ENCODE measurements at regions not wholly inside any gene's neighbourhood (a gene's known extent, or its start where the extent isn't known, plus 50 kb on each side); places are given as distances from the start of the nearest gene placed in this dataset.
"Not testable (repeated sequence)": the region's sequence is repeated elsewhere in the genome, so short reads cannot be mapped to it uniquely, and the experiment has no call there.

GRCh38 chr11:13135385-13136271 lies 126.5 kb downstream of the RASSF10 start:
- DNase-seq (ENCODE audit: low spot score): peak; percentile 93

DNA sequence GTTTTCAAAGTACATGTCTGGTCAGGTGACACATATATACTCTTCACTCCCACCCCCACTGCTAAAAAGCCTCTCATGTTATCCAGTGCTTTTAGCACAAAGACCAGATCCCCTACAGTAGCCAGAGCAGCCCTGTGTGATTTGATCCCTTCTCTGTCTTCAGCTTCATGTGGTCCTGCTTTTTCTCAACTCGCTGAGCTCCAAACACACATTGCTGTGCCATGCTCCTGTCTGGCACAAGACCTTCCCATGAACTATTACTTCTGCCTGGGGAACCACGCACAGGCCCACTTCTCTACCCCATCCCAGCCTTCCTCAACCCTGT lies 127.1 kb downstream of the RASSF10 start:
- no peak for DNase-seq (ENCODE audit: low spot score)

GRCh38 chr11:13137844-13138301 lies 128.8 kb downstream of the RASSF10 start:
- no peak for DNase-seq (ENCODE audit: low spot score)

DNA sequence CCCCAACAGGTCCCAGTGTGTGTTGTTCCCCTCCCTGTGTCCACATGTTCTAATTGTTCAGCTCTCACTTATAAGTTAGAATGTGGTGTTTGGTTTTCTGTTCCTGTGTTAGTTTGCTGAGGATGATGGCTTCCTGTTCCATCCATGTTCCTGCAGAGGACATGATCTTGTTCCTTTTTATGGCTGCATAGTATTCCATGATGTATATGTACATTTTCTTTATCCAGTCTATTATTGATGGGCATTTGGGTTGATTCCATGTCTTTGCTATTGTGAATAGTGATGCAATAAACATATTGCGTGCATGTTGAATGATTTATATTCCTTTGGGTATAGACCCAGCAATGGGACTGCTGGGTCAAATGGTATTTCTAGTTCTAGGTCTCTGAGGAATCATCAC lies 130.0 kb downstream of the RASSF10 start:
- DNase-seq (ENCODE audit: low spot score): not testable (repeated sequence)

GRCh38 chr11:13140028-13140870 lies 131.1 kb downstream of the RASSF10 start:
- no peak for DNase-seq (ENCODE audit: low spot score)

DNA sequence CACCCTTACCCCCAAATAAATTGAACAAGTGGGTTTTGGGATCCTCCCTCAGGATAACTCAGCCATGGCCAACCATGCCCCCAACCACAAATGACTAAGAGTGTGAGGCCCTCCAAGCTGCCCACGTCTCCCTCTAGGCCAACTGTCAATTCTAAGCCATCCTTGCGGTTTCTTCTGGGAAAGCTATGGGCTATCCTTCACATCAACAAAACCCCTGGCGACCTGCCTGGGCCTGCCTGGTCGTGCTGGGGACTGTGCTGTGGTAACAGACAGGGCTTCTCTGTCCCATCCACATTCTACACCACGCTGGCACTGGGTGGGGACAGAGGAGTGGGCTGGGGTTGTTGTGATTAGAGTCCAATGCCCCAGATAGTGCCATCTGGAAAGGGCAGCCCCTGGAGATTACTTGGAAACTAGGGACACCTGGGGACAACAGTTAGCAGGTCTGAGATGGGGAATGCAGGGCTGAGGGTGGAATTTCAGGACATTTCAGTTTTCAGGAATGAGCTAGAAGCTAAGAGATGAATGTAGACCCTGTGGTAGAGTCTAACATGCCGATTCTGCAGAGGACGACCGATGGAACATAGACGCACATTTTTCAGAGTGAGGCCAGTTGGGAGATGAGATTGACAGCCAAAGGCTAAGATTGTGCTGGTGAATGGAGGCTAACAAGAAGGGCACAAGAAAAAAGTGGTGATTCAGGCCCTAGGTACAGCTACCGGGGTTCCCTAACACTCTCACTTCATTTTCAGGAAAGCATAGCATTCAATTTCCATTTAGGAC lies 131.9 kb downstream of the RASSF10 start:
- DNase-seq (ENCODE audit: low spot score): no peak

- DNase-seq (ENCODE audit: low spot score): no peak
These were observed 132.9 kb downstream of the RASSF10 start for GRCh38 chr11:13141731-13142709.

DNA sequence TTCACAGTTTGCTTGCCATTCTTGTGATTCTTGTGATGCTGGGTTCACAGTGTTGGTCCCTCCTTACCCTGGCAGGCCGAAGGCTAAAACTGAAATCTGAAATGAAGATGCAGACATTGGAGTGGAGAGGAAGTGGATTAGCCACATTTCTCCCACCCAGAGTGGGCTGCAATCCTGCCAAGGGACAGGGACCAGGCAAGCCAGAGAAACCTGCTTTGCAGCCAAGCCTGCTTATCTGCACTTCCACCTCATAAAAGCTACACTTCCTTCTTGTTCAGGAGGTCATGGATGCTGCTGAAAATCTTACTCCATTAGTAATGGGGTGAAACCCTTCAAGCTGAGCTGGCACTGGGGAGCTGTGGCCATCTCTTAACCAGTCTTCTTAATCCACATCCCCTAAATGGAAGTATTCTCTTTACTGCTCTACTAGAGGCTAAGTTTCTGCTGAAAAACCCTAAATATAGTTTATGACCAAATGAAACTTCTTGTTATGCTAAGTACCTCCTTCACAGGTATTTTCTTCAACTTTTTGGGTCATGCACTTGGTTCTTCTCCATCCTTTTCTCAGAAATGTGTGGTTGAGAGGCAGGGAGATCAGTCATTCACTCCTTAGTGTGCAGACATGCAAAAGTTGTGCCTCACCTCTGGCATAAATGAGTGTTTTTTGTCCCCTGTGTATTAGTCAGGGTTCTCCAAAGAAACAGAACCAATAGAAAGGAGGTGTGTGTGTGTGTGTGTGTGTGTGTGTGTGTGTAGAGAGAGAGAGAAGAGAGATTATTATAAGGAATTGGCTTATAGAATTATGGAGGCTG lies 133.9 kb upstream of the BMAL1 start:
- DNase-seq (ENCODE audit: low spot score): no peak

DNA sequence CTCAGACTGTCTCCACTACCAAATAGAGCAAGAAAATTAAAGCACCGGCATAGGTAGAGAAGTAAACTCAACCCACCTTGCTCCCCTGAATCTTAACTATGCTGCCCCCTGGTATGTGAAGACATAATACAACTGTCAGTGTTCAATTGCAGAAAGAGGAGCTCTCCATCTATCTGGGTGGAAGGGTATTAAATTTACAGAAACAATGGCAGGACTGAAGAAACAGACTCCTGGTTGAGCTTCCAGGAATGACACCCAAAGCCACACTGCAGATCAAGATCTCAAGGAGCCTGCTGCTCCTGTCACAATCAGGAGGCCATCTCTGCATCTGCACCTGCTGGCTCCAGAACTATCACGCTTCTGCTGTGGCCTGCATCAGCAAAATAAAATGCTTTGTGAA lies 132.1 kb upstream of the BMAL1 start:
- no peak for DNase-seq (ENCODE audit: low spot score)

DNA sequence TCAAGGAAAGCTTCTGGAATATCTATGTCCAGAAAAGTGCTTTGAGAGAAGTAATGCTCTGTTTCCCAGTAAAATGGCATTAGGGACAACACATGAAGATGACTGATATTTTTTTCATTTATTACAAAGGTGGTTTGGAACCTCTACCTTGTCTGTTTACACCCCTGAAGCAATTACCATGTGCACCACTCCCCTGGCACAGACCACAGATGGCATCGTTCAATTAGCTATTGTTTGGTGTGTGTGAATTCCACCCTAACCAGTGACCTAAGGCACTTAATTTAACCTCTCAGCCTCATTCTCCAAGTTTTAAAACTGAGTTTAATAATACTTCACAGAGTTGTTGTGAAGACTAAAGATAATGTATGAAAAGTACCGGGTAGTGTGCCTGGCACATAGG lies 127.6 kb upstream of the BMAL1 start:
- no peak for DNase-seq (ENCODE audit: low spot score)

- no peak for DNase-seq (ENCODE audit: low spot score)
These were observed 127.1 kb upstream of the BMAL1 start for GRCh38 chr11:13150487-13150886.

GRCh38 chr11:13152264-13152663 lies 125.3 kb upstream of the BMAL1 start:
- no peak for DNase-seq (ENCODE audit: low spot score)

DNA sequence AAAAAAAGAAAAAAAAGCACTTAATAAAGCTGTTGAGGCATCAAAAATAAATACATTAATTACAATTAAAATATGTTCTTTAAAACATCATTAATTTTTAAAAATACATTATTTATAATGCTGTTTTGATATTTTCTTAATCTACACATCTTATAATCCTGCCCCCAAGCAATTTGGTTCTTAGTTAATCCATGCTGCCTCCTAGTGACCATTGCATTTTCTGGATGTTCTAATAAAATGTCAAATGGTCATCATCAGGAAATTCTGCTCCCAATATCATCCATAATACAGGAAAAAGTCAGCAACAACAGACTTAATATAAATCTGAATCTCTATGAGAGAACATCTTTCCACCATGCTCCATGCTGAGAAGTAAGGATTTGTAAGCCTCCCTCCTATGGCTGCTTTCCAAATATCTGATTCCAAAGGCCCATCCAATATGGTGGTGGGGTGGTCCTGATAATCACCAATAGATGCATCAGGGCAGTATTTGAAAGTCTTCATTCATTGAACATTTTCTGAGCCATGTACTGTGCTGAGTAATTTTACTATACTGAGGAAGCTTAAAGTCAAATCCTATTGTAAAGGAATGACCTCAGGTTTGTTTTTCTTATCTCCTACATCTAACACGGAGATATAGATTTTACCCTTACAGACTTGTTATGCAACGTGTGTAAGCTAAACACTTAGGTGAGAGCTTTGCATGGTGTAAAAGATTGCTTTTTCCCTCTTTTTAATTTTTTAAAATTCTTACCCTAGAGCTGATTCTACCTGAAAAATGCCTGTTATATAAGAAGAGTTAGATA lies 124.7 kb upstream of the BMAL1 start:
- DNase-seq (ENCODE audit: low spot score): peak; percentile 41

DNA sequence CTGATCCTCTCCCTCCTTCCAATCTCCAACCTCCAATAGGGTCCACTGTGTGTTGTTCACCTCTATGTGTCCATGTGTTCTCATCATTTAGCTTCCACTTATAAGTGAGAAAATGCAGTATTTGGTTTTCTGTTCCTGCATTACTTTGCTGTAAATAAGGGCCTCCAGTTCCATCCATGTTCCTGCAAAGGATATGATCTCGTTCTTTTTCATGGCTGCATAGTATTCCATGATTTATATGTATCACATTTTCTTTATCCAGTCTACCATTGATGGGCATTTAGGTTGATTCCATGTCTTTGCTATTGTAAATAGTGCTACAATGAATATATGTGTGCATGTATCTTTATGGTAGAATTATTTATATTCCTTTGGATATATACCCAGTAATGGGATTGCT lies 123.2 kb upstream of the BMAL1 start:
- DNase-seq (ENCODE audit: low spot score): not testable (repeated sequence)

DNA sequence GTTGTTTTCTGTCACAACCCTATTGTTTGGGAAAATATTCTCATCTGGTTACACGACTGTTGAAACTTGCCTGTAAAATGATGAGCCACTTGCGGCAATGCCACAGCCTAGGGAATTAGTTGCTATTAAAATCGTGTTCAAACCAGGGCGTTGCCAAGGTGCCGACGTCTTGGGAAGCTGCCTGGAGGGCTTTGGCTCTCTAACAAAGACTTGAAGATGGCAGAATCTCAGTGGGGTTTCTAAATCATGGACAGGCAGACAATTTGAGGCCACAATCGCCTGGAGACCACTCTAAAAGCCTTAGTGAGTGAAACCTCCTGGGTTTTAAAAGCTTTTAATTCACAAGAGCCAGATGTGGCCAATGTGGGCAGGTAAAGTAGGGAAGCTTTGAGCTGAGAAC lies 117.2 kb upstream of the BMAL1 start:
- peak; percentile 30 for DNase-seq (ENCODE audit: low spot score)

DNA sequence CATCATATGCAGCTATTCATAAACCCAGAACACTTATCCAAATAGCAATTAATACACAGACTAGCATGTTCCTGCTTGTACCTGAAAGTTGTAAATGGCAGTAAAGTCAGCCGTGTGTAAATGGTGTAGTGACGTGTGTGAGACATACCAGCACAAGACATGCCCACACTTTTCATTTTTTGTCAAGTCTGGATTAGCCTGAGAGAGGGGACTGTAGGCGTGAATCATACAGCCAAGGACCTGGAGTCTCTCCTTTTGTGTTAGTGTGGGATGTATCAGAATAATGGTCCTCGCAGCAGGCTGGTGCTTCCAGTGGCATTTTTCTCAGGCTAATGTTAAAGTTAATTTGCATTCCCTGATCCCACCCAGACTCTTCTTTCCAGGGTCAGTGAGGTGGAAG lies 116.8 kb upstream of the BMAL1 start:
- no peak for DNase-seq (ENCODE audit: low spot score)

GRCh38 chr11:13163158-13163557 lies 114.4 kb upstream of the BMAL1 start:
- DNase-seq (ENCODE audit: low spot score): no peak

GRCh38 chr11:13166036-13166435 lies 111.6 kb upstream of the BMAL1 start:
- no peak for DNase-seq (ENCODE audit: low spot score)

GRCh38 chr11:13168271-13168670 lies 109.3 kb upstream of the BMAL1 start:
- peak; percentile 24 for DNase-seq (ENCODE audit: low spot score)
